HL-60 (cell line): ENCODE measurements at regions not wholly inside any gene's neighbourhood (a gene's known extent, or its start where the extent isn't known, plus 50 kb on each side); places are given as distances from the start of the nearest gene placed in this dataset.

ENCODE experiments used
- DNase-seq, 2 experiments: peaks; one replicate each; pipeline ENCODE4 v3.0.0-alpha.2; 2010 to 2020; ENCODE audit warnings: low read depth in 1 of 2, low spot score in 1 of 2
- H3K27ac ChIP-seq: fragments of 250-450 bp; sonication (Bioruptor Pico); replicated peaks from 2 replicates; pipeline ENCODE4 v1.5.1; 2020; ENCODE audit warnings: mild to moderate bottlenecking, moderate library complexity
- H3K27me3 ChIP-seq: fragments of 250-450 bp; sonication (Bioruptor Pico); 2 replicates; pipeline ENCODE4 v1.5.1; 2021; ENCODE audit warnings: mild to moderate bottlenecking, moderate library complexity; ENCODE audit not compliant: insufficient read depth, poor library complexity, severe bottlenecking
- H3K4me3 ChIP-seq: replicated peaks from 2 replicates; pipeline ENCODE4 v1.5.1; 2011; ENCODE audit warnings: mild to moderate bottlenecking, control low read depth, low read length; ENCODE audit not compliant: insufficient read depth
- GABPA ChIP-seq: IDR thresholded peaks from 2 replicates; pipeline ENCODE4 v1.6.1; 2012; ENCODE audit warnings: low read depth
- POLR2AphosphoS5 ChIP-seq: IDR thresholded peaks from 2 replicates; pipeline ENCODE4 v1.6.1; 2012; ENCODE audit warnings: low read depth
- SPI1 ChIP-seq: IDR thresholded peaks from 2 replicates; pipeline ENCODE4 v1.6.1; 2012; ENCODE audit warnings: low read depth, mild to moderate bottlenecking, borderline replicate concordance
- TF ChIP-seq, protein P1 (sequence below): IDR thresholded peaks from 2 replicates; pipeline ENCODE4 v1.6.1; 2012; ENCODE audit warnings: low read depth; ENCODE audit not compliant: insufficient replicate concordance
- TF ChIP-seq, protein P2 (sequence below): IDR thresholded peaks from one replicate; pipeline ENCODE4 v1.5.1; 2011; ENCODE audit warnings: low read length, control low read depth, inconsistent platforms; ENCODE audit not compliant: insufficient read depth

DNA sequence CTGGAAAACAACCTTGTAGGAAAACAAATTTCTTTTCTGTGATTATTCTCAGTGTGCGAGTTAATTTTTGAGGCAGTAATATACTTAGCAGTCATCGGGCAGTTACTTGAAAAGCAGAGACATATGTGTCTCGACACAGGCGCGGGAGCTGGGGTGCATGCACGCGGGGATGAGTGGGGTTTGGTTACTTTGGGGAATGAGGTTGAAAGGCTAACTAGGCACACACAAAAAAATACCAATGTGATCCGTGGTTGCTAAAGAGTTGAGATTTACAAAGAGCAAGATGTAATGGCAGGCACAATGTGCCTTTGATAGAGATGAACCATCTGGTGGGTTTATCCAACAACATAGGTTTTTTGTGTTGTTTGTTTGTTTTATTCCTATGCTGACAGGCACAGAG is 703.8 kb upstream of the EEF2KMT start:
- Histone ChIP-seq H3K27ac (no peak overlapping the region), H3K4me3 (no peak overlapping the region), H3K27me3 (no peaks in the 10 kb centered on the region)
- no peak for DNase-seq
- TF ChIP-seq, protein P1, sequence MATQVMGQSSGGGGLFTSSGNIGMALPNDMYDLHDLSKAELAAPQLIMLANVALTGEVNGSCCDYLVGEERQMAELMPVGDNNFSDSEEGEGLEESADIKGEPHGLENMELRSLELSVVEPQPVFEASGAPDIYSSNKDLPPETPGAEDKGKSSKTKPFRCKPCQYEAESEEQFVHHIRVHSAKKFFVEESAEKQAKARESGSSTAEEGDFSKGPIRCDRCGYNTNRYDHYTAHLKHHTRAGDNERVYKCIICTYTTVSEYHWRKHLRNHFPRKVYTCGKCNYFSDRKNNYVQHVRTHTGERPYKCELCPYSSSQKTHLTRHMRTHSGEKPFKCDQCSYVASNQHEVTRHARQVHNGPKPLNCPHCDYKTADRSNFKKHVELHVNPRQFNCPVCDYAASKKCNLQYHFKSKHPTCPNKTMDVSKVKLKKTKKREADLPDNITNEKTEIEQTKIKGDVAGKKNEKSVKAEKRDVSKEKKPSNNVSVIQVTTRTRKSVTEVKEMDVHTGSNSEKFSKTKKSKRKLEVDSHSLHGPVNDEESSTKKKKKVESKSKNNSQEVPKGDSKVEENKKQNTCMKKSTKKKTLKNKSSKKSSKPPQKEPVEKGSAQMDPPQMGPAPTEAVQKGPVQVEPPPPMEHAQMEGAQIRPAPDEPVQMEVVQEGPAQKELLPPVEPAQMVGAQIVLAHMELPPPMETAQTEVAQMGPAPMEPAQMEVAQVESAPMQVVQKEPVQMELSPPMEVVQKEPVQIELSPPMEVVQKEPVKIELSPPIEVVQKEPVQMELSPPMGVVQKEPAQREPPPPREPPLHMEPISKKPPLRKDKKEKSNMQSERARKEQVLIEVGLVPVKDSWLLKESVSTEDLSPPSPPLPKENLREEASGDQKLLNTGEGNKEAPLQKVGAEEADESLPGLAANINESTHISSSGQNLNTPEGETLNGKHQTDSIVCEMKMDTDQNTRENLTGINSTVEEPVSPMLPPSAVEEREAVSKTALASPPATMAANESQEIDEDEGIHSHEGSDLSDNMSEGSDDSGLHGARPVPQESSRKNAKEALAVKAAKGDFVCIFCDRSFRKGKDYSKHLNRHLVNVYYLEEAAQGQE: no peak
- TF ChIP-seq SPI1 (no peak), POLR2AphosphoS5 (no peak), GABPA (no peak)
- TF ChIP-seq, protein P2, sequence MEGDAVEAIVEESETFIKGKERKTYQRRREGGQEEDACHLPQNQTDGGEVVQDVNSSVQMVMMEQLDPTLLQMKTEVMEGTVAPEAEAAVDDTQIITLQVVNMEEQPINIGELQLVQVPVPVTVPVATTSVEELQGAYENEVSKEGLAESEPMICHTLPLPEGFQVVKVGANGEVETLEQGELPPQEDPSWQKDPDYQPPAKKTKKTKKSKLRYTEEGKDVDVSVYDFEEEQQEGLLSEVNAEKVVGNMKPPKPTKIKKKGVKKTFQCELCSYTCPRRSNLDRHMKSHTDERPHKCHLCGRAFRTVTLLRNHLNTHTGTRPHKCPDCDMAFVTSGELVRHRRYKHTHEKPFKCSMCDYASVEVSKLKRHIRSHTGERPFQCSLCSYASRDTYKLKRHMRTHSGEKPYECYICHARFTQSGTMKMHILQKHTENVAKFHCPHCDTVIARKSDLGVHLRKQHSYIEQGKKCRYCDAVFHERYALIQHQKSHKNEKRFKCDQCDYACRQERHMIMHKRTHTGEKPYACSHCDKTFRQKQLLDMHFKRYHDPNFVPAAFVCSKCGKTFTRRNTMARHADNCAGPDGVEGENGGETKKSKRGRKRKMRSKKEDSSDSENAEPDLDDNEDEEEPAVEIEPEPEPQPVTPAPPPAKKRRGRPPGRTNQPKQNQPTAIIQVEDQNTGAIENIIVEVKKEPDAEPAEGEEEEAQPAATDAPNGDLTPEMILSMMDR: no peak

DNA sequence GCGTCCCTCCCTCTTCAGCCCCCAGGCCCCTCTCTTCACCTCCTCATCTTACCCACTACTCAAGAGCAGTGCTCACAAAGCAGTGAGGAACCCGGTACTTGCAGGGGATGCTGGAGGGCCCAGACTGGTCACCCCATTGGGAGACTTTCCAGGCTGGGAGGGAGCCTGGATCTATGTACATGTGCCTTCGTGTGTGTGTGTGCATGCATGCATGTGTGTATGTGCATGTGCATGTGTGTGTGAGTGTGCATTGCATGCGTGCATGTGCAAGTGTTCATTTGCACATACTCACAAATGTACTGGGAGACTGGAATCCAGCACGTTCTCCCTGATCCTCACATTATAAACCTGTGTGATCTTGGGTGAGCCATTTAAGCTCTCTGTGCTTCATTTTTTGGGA is 696.0 kb upstream of the EEF2KMT start:
- TF ChIP-seq POLR2AphosphoS5 (no peak), GABPA (no peak)
- TF ChIP-seq, protein P1: no peak
- no peaks in the 10 kb centered on the region for H3K27me3 ChIP-seq
- no peak overlapping the region for H3K27ac ChIP-seq
- H3K4me3 ChIP-seq: no peak overlapping the region
- DNase-seq: no peak

DNA sequence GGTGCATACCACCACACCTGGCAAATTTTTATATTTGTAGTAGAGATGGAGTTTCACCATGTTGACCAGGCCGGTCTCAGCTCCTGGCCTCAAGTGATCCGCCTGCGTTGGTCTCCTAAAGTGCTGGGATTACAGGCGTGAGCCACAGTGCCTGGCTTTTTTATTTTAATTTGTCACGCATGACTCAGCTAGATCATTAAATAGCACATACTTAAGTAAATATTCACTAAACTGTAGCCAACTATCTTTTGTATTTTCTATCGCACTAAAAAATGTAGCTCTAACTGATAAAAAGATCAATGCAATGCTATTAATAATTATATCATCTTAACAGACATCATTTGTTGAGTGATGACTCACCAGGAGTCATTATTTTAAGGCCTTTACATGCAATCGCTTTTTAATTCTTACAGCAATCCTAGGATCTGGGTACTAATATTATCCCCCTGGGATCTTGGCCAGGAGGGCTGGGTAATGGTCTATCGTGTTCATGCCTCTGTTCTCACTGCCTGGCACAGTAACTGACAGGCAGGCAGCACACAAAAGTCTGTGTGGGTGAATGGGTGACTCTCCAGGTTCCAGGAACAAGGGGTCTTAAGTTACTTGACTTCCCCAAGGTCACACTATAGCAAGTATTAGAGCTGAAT is 693.5 kb upstream of the EEF2KMT start:
- H3K27me3 ChIP-seq: no peaks in the 10 kb centered on the region
- no peak overlapping the region for H3K27ac ChIP-seq
- no peak overlapping the region for H3K4me3 ChIP-seq
- no peak for DNase-seq
- TF ChIP-seq POLR2AphosphoS5 (no peak), GABPA (no peak), SPI1 (no peak)
- TF ChIP-seq, protein P2: no peak
- TF ChIP-seq, protein P1: no peak

DNA sequence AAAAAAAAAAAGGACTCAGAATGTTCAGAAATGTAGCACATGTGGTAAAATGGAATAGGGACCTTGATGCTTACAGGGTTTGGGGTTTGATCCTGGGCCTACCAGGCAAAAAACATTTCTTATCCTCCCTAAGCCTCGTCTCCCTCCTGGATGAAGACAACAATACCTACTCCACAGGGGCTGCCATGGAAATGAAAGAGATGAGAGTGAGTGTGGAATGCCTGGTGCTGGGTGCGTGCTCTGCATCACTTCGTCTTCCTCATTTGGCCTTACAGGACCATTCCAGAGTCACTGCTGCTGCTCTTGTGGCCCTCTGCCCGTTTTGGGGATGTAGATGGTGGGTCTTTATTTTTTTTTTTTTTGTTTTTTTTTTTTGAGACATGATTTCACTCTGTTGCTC is 692.9 kb upstream of the EEF2KMT start:
- Histone ChIP-seq H3K27ac (no peak overlapping the region), H3K4me3 (no peak overlapping the region), H3K27me3 (no peaks in the 10 kb centered on the region)
- DNase-seq: no peak
- no peak for TF ChIP-seq GABPA
- TF ChIP-seq POLR2AphosphoS5: no peak
- TF ChIP-seq, protein P2: no peak
- TF ChIP-seq, protein P1: no peak
- TF ChIP-seq SPI1: no peak
